Epithelial cell of proximal tubule (primary cell): ENCODE measurements at regions not wholly inside any gene's neighbourhood (a gene's known extent, or its start where the extent isn't known, plus 50 kb on each side); places are given as distances from the start of the nearest gene placed in this dataset.

ENCODE experiments used
- DNase-seq: peaks from one replicate; pipeline ENCODE4 v3.0.0-alpha.2; 2011; ENCODE audit warnings: low read depth
- H3K4me3 ChIP-seq: 2 replicates; pipeline ENCODE4 v1.5.1; 2011; ENCODE audit warnings: low read depth, mild to moderate bottlenecking, low read length
- CTCF ChIP-seq: conservative IDR thresholded peaks from 2 replicates; pipeline ENCODE4 v1.5.1; 2012; ENCODE audit warnings: low read depth, mild to moderate bottlenecking, low read length

GRCh38 chr1:101165954-101166353, 70.9 kb upstream of the S1PR1 start:
- TF ChIP-seq CTCF: no peak
- no peak overlapping the region for H3K4me3 ChIP-seq
- no peak for DNase-seq

GRCh38 chr1:101165532-101165931, 71.3 kb upstream of the S1PR1 start:
- TF ChIP-seq CTCF: no peak
- no peak overlapping the region for H3K4me3 ChIP-seq
- no peak for DNase-seq

DNA sequence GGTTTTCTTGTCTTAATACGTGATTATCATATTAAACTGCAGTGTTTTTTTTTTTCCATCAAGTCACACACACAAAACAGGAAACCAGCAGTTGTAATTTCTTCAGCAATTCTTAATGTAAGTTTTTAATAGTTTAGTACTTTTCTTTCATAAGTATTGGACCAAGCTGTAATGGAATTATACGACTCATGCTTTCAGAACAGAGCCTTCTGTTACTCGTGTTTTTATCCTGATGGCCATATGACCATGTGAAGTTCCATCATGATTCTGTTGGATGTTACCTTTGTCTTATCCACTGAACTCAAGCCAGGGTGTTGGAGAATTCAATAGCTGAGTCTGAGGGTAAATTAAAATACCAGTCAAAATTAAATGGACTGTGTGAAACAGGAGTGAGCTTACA, 72.0 kb upstream of the S1PR1 start:
- TF ChIP-seq CTCF: no peak
- DNase-seq: no peak

GRCh38 chr1:101162736-101163735, 73.8 kb upstream of the S1PR1 start:
- no peak for TF ChIP-seq CTCF

More for the DNA sequence above, 72.0 kb upstream of the S1PR1 start:
- H3K4me3 ChIP-seq: no peak overlapping the region

GRCh38 chr1:101162300-101162699, 74.5 kb upstream of the S1PR1 start:
- TF ChIP-seq CTCF: no peak
- no peak for DNase-seq
- H3K4me3 ChIP-seq: no peak overlapping the region

More at GRCh38 chr1:101162736-101163735, 73.8 kb upstream of the S1PR1 start:
- H3K4me3 ChIP-seq: no peak overlapping the region
- no peak for DNase-seq

DNA sequence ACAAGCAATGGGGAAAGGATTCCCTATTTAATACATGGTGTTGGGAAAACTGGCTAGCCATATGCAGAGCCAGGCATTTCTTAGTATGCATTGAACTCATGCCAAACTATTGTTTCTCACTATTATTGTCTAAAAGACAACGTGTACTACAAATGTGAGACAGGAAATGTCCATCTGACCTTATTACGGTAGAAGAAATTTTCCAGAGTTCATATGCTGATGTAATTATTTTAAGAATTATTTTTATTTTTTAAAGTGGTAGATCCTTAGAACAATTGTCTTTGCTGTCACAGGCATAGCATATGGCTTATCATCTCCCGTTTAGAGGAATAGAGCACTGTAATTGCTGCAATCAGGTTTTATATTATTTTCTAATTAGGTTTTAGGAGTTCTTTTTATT, 75.2 kb upstream of the S1PR1 start:
- H3K4me3 ChIP-seq: no peak overlapping the region
- DNase-seq: no peak
- no peak for TF ChIP-seq CTCF
